HG02981 (cell line): ENCODE measurements at regions not wholly inside any gene's neighbourhood (a gene's known extent, or its start where the extent isn't known, plus 50 kb on each side); places are given as distances from the start of the nearest gene placed in this dataset.
"Not testable (repeated sequence)": the region's sequence is repeated elsewhere in the genome, so short reads cannot be mapped to it uniquely, and the experiment has no call there.

Experiments
- ATAC-seq: cut with Tn5 transposase; IDR thresholded peaks from one replicate; pipeline ENCODE4 v1.9.1; 2021; ENCODE audit warnings: mild to moderate bottlenecking, moderate library complexity; ENCODE audit not compliant: unreplicated experiment

GRCh38 chr1:66455446-66455845 lies 78.5 kb upstream of the SGIP1 start:
- ATAC-seq = no peak

GRCh38 chr1:66460776-66461175 lies 73.2 kb upstream of the SGIP1 start:
- no peak for ATAC-seq

- no peak for ATAC-seq
Measured at GRCh38 chr1:66462313-66462712, 71.6 kb upstream of the SGIP1 start.

- ATAC-seq = no peak
Measured at GRCh38 chr1:66464351-66464750, 69.6 kb upstream of the SGIP1 start.

DNA sequence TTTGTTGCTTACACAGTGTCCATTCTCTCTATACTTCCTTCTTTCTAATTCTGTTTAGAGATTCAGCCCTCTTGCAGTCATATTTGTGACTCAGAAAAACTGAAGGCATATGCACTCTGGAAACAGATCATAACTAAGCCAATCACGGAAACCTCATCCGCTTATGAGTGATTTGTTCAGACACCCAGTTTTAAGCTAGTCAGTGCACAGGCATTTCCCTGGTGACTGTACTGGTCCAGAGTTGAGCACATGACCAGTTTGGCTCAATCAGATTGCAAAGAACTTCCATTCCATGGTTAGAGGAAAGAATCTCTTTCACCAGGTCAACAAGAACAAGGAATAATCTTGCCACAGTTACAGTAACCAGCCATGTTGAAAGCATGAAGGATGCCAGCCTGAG lies 69.2 kb upstream of the SGIP1 start:
- ATAC-seq = no peak

- ATAC-seq = not testable (repeated sequence)
Measured at GRCh38 chr1:66466695-66467094, 67.3 kb upstream of the SGIP1 start.

- ATAC-seq = no peak
Measured at GRCh38 chr1:66468722-66469121, 65.2 kb upstream of the SGIP1 start.

- no peak for ATAC-seq
Measured at GRCh38 chr1:66475940-66476339, 58.0 kb upstream of the SGIP1 start.

GRCh38 chr1:66476774-66477173 lies 57.2 kb upstream of the SGIP1 start:
- ATAC-seq = no peak

- ATAC-seq = no peak
Measured at GRCh38 chr1:66478116-66478515, 55.8 kb upstream of the SGIP1 start.

DNA sequence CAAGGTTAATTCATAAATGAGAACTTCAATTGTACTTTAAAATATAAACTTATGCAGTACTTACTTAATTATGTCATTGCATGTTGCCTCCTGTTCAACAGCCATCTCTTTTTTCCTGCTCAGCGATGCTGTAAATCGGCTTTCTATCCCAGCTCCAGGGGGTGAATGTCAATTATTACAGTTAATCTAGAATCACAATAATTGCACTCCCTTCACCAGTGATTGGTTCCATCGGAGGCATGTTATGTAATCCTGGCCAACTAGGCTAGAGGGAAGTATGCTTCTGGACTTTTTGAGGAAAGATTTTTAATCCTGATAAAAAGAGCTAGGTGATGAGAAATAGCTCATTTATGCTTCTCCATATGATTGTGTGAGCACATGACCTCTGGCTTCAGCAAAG lies 53.8 kb upstream of the SGIP1 start:
- no peak for ATAC-seq

DNA sequence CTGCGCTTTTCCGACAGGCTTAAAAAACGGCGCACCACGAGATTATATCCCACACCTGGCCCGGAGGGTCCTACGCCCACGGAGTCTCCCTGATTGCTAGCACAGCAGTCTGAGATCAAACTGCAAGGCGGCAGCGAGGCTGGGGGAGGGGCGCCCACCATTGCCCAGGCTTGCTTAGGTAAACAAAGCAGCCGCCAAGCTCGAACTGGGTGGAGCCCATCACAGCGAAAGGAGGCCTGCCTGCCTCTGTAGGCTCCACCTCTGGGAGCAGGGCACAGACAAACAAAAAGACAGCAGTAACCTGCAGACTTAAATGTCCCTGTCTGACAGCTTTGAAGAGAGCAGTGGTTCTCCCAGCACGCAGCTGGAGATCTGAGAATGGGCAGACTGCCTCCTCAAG lies 52.7 kb upstream of the SGIP1 start:
- not testable (repeated sequence) for ATAC-seq
